NCI-H1092 (cell line): ENCODE measurements at regions not wholly inside any gene's neighbourhood (a gene's known extent, or its start where the extent isn't known, plus 50 kb on each side); places are given as distances from the start of the nearest gene placed in this dataset.
"Not testable (repeated sequence)": the region's sequence is repeated elsewhere in the genome, so short reads cannot be mapped to it uniquely, and the experiment has no call there.

ENCODE experiments used
- DNase-seq: peaks from one replicate; lab custom pipeline; 2025; lab: John Stamatoyannopoulos, UW

DNA sequence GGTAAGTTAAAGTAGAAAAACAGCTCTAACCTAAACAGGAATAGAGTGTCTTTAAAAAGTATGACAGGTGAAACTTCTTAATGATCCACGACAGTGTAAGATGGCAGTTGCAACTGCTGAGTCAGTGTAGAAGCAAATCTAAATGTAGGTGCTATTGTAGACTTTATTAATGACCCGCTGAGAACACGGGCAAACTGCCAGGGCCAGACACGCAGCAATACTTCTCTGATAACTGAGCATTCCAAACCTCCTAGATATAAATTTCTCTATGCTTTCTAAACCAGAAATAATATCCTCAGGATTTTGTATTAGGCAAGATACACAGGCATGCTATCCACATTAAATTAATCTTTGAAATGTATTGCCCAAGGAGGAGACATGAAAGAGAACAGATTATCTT is 1076.4 kb downstream of the HACE1 start:
- DNase-seq: no peak

DNA sequence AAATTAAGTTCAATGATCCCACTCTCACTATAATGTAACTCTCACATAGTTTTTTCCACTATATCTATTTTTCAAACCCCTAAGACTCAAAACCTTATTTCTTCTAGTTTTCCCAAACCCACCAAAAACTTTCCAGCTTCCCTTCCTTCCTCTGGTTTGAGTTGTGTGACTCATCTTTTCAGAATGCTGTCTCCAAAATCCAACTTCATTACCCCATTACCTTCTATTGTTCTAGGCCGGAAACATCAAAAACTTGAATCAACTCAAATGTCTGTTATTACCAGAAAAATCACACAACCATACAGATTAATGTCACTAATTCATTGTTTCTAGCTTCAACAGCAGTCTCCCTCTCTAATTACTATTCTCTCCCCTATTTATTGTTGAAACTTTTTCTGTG is 1090.3 kb downstream of the HACE1 start:
- DNase-seq: no peak

DNA sequence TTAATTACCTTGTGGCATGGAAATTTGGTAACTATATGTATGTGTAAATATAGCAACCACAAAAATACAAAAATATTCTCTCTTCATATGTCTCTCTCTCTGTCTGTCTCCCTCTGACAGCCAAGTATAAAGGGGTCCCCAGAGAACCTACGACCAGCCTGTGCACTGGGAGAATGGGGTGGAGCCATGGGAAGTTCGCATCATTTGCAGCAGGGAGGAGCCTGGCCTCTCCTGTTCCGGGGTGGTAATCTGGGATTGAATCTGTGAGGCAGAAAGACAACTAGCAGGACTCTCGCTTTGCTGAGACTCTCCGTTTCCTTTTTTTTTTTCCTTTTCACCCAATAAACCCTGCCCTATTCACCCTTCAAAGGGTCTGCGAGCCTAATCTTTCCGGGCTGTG is 1109.1 kb downstream of the HACE1 start:
- no peak for DNase-seq

DNA sequence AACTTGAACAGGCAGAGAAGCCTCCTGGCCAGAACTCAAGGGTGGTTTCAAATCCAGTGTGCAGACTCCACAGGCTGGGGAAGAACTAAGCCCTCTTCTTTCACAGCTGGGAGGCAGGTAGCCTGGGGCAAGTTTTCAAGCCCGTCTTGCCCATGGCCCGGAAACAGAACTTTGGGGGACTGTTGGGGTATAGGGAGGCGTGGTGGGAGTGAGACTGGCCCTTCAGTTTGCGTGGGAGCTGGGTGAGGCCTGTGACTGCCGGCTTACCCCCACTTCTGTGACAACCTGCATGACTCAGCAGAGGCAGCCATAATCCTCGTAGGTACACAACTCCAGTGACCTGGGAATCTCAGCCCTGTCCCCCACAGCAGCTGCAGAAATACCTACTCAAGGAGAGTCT is 1125.7 kb downstream of the HACE1 start:
- no peak for DNase-seq

DNA sequence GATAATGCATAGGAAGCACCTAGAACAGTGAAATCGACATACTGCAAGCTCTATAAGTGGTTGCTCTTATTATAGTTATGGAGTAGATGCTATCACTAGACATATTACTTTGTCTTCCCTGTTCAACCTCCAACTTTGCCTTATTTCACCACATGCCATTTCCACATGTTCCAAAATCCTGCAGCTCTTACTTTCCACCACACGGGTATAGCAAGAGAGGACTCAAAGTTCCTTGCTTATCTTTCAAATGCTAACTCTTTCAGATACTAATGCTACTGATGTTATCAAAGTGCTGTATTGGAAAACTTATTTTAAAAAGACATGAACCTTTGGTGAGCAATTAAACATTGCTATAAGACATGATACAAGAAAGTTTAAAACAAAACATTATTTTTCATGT is 1130.1 kb downstream of the HACE1 start:
- DNase-seq: no peak

DNA sequence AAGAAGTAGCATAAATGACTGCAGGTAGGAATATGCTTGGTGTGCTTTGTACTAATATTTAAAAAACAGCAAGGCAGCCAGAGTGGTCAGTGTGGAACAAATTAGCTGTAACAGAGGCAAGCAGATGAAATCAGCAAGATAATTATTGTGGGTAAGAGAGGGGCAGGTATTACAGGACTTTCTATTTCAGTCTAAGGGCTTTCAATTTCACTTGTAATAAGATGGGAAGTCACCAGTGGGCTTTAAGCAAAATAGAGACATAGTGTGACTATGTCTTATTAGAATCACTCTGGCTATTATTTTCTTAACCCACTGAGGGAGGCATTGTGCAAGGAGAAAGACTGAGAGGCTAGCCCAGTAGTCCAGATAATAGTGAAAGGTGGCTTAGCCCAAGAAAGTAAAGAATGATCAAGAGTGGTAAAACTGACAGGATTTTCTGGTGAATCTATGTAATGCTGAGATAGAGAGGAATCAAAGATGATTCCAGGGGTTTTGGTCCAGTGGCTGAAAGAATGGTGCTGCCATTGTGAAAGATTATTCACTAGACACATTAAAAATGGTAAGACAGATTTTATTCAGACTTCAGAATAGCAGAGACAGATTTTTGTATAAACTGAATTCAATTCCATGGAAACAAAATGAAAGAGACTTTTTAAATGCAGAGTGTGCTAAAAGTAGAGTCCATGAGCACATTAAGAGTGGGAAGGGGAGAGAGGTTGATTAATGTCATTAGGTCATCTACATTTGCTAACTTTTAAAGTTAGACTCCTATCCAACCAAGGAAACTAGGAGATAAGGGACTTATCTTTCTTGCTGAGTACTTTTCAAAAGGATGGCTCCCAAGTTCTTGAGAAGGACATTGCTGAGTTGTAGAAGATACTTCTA is 1136.0 kb downstream of the HACE1 start:
- no peak for DNase-seq

DNA sequence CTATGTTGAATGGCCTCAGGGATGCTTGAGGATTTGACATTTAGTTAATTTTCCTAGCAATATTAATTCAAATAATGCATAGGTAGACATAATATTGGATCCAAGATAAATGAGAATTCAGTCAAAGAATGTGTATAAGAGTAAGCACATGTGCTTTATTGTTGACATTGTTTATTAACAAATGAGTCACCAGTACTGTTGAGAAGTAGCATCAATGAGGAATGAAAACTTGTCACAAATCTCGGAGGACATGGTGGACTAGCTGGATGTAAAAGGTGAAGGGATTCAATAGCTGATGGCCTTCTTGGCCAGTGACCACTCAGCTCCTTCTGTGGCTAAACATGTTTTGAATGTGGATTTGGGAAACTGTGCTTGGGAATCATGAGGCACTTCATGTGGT is 1137.0 kb downstream of the HACE1 start:
- DNase-seq: no peak

DNA sequence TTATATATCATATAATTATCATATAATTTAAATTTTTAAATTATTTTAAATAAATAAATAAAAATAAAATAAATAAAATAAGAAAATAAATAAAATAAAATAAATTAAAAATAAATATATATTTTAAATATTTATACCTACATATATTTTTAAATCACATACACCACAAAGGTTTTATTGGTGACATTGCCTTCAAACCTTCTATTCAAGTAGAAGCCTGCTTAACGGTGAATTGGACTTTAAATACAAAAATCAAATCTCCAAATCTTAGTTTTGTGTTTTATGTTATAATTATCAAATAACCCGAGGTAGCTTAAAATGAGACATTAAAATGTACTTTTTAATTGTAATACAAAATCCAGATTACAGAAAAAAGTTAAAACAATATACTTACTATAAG is 1137.8 kb downstream of the HACE1 start:
- DNase-seq: no peak

DNA sequence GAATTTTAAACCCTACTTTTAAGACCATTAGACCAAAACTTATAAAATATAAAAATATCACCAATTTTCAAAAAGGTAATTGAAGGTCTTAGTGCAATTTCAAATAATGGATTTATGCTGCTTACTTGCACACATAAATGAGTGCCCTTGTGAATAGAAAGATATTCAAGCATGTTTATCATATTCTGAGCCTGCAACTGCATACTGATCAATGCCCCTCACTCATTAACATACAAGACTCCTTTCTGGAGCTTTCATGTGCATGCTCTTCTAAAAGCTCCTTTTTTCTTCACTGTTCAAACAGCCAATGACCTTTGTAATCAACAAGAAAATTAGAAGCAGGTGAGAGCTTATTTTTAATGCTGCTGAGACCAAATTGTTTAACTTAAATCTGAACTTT is 1139.3 kb downstream of the HACE1 start:
- DNase-seq: no peak

DNA sequence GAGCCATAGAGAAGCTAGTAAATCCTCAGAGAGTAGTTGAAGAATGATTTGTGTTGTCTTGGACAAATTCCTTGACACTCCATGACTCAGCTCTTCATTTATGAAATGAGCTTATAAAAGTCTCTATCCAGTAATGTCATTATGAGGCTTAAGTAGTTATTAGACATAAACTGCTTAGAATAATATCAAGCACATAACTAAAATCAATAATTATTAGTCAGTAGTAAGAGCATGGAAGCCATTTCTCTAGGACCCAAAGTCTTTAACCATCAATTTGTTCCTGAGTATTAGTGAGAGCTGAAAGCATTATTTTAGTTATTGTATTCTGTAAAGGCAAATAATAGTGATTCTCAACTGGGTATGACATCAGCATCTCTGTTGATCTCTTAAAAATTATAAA is 1140.2 kb downstream of the HACE1 start:
- DNase-seq: no peak

DNA sequence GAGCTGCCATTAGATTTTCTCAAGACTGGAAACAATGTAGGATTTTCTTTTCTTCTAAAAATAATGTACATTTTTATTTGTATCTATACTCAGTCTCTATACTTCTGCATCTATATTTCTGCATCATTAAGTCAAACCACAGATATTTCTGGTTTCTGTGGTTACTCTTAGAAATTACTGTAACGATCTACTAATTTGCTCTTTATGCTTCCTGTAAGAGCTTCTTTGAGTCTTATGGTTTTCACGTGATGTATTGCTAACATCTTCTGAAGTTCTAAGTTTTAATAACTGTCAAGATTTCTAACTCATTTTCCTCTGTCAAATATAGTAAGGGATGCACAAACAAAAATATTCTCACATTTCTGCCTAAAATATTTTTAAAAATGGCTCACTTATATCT is 1144.5 kb downstream of the HACE1 start:
- no peak for DNase-seq

DNA sequence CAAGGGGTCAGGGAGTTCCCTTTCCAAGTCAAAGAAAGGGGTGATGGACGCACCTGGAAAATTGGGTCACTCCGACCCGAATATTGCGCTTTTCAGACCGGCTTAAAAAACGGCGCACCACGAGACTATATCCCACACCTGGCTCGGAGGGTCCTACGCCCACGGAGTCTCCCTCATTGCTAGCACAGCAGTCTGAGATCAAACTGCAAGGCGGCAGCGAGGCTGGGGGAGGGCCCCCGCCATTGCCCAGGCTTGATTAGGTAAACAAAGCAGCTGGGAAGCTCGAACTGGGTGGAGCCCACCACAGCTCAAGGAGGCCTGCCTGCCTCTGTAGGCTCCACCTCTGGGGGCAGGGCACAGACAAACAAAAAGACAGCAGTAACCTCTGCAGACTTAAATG is 1150.5 kb downstream of the HACE1 start:
- not testable (repeated sequence) for DNase-seq

DNA sequence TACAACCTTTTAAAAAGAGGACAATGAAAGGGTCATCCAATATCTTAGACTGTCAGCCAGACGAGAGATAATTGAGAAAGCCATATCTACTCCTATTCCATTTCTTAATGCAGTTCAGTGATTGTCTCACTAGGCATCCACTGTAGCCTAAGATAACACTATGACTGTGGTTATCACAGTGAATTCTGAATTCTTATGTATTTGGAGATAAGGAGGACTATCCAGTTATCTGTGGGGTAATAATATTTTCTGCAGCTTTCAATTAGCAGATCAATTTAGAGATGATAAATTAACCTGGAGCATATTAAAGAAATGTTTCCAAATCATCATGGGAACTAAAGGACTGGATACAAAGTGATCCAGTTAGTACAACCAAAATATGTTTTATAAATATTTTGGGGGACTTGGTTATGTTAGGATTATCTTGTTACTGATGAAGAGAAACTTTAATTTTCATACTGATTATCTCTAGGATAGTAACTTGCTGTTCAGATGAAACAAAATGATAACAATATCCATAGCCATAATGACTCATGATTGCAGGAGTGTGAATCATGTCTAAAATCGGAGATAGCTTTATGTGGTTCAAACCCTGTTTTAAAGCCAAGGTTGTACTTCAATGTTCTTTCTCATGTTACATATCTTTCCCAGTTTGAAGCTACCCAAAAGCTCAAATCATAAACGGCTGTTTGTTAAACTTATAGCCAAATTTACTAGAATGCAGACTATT is 1152.0 kb downstream of the HACE1 start:
- no peak for DNase-seq

DNA sequence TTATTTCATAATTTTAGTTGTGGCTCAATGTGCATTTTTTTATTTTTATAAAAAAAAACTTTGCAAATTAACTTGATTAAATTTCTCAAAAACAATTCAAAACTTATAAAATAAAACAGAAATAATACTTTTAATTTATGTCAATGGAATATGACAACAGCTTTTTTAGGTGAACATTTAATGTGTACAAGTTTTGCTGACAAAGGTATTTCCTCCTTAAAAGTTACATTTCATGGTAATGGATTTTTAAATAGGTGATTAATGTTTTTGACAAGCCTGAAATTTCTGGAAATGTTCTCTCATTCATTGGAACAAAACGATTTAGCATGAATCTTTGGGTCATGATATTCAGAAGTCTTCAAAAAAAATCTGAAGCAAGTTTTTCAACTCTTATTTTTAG is 1160.0 kb downstream of the HACE1 start:
- DNase-seq: no peak

DNA sequence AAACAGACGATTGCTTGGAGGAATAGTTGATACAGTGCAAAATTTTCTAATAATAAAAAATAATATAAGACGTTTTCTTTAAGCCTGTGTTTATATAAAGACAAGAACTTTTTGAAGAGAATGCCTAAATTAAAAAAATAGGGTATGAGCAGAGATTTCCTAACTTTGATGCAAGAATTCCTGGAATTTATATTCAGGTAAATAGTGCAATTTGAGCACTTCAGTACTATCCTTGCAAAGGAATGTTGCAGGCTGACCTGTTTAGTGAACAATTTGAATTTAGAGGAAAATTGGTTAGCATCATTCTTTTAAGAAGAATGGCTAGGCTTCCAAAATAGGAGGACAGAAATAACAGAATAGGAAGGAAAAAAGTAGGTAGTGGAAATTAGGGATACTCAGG is 1172.3 kb downstream of the HACE1 start:
- DNase-seq: no peak

DNA sequence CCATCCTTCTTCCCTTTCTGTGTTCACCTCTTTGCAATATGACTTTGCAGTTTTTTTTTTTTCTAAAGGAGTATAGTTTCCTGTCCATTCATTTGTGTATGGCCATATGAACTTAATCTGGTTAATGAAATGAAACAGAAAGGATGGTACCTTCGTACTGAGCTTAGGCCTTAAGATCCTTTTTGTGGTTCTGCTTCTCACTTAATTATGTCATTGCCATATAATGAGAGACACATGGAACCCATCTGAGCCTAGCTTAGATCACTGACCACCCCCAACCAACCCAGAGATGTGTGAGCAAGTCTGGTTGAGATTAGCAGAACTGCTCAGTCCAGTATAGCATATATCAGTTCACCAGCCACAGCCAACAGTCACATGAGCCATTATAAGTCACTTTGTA is 1179.6 kb downstream of the HACE1 start:
- no peak for DNase-seq

DNA sequence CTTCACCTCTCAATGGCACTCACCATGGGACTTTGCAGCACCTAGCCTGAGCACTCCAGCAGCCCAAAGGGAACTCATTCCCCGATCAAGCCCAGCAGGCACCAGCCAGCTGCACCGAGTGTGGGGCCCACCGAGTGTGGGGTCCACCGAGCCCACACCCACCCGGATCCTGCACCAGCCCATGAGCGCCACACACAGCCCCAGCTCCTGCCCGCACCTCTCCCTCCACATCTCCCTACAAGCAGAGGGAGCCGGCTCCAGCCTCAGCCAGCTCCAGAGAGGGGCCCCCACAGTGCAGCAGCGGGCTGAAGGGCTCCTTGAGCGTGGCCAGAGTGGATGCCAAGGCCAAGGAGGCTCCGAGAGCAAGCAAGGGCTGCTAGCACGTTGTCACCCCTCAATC is 1182.4 kb downstream of the HACE1 start:
- DNase-seq: no peak

DNA sequence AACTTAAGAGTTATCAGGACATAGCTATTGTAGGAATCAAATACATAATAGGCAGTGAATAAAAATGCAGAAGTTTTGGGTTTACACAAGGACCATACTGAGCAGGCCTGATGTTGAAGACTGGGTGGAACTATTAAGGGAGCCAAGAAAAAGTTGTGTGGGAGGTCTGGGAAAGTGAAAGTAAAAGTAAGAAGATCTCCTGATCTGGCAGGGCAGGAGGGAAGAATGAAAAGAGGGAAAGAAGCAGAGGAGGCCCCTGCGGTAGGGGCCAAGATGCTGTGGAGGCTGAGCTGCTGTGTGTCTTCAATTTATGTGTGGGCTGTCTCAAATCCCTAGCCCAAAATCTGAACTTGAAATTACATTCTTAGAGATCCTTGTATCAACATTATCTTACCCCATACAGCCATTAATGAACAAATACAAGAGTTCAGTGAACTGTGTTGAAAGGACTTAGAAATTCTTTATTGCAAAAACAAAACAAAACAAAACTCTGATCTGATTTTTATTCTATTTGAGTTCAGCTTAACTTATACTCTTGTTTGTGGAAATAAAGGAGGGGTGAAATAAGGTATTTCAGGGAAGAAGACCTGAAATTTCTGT is 1183.8 kb downstream of the HACE1 start:
- DNase-seq: no peak

DNA sequence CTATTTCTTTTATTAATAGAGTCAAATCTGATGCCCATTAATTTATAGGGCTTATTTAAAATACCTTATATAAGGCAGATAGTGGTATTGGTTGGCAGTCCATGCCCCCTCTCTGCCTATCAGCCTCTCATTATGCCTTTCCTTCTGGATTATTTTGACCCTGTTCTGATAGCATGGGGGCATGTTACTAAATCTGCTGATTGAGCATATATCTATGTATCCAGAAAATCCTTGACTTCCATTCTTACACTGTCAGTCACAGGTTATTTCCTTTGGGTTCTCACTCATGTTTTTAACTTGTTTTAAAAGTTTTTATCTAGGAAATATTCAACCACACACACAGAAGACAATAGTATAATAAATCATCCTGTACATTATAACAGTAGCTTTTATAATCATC is 1184.9 kb downstream of the HACE1 start:
- DNase-seq: no peak

DNA sequence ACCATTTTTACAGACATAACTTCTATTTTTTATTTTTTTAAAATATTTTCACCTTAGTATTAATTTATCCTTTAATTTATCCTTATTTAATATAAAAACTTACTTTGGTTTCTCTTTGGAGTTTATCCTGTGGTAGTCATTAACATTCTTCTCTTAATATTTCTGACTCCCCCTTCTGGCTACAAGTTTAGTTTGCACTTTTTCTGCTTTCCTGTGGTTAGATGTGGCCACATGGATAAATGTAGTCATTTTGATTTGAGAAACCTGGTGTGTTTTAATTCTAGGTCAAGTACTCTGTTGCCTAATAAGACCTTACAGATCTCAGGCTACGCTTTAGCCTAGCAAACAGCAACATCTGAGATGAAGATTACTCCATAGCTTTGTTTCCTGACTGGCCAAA is 1187.5 kb downstream of the HACE1 start:
- DNase-seq: no peak

DNA sequence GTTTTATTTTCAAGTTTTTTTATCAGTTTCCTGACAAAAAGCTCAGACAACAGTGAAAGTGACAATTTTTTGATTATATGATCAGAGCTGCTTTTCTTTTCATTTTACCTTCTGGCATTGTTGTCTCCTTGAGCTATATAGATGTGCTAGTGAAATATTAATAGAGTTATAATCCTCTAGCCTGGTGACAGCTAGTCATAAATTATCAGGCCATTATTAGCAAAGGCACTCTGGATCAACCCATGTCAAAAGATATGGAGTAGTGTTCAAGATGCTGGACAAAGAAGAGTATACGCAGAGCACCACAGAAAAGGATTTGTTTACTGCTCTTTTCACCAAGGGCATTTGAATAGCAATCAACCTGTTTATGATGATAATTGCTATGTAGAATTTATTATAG is 1230.1 kb downstream of the HACE1 start:
- DNase-seq: no peak

DNA sequence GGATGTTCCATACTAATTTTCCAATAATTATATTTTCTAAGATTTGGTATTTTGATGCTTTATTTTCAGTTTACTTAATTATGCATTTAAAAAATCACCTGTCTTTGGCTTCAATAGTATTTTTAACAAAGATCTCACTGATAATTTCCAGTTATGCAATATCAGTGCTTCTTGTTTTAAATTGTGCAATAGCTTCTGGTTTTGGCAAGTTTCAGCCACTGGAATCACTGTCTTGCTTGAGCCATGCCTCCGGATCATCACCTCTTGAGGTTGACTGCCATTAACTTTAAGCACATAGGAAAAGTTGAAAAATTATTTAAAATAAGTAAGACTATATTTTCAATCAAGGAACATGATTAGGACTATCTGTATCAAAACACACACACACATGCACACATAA is 1242.1 kb downstream of the HACE1 start:
- no peak for DNase-seq

DNA sequence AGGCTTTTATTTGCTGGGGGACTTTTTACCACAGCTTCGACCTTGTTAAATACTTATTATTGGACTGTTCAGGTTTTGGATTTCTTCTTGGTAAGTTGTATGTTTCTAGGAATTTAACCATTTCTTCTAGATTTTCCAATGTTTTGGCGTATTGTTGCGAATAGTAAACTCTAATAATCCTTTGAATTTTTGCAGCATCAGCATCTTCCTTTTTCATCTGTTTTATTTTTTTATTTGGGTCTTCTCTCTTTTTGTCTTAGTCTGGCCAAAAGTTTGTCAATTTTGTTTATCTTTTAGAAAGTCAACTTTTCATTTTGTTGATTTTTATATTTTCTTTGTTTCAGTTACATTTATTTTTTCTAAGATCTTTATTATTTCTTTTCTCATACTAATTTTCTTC is 1272.0 kb downstream of the HACE1 start:
- DNase-seq: no peak
